OCI-LY1 (cell line): ENCODE measurements at regions not wholly inside any gene's neighbourhood (a gene's known extent, or its start where the extent isn't known, plus 50 kb on each side); places are given as distances from the start of the nearest gene placed in this dataset.

ENCODE experiments used
- EZH2 ChIP-seq: fragments of 200-600 bp; sonication (generic), shearing (Covaris generic); IDR thresholded peaks from 2 replicates; pipeline ENCODE4 v1.8.0; 2017; ENCODE audit warnings: borderline replicate concordance, mixed run types, mild to moderate bottlenecking, antibody characterized with exemption, low read length, moderate library complexity, mixed read lengths
- TF ChIP-seq, protein P1 (sequence below): fragments of 200-600 bp; sonication (generic), shearing (Covaris generic); IDR thresholded peaks from 2 replicates; pipeline ENCODE4 v1.5.1; 2017; ENCODE audit warnings: mild to moderate bottlenecking, antibody characterized with exemption, low read length, moderate library complexity, mixed read lengths

DNA sequence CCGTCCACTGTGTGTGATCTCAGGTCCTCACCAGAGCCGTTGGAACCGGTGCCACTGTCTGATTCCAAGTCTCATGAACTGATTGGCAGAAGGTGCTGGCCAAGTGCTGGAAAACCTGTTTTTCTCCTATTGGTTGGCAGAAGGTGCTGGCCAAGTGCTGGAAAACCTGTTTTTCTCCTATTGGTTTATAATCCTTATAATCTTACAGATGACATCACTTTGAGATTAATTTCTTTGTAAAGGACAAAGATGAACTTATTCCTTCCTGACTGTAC lies 1106.3 kb downstream of the BRD1 start:
- no peak for TF ChIP-seq EZH2
- TF ChIP-seq, protein P1, sequence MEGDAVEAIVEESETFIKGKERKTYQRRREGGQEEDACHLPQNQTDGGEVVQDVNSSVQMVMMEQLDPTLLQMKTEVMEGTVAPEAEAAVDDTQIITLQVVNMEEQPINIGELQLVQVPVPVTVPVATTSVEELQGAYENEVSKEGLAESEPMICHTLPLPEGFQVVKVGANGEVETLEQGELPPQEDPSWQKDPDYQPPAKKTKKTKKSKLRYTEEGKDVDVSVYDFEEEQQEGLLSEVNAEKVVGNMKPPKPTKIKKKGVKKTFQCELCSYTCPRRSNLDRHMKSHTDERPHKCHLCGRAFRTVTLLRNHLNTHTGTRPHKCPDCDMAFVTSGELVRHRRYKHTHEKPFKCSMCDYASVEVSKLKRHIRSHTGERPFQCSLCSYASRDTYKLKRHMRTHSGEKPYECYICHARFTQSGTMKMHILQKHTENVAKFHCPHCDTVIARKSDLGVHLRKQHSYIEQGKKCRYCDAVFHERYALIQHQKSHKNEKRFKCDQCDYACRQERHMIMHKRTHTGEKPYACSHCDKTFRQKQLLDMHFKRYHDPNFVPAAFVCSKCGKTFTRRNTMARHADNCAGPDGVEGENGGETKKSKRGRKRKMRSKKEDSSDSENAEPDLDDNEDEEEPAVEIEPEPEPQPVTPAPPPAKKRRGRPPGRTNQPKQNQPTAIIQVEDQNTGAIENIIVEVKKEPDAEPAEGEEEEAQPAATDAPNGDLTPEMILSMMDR, result no peak
